ENCODE measurements at regions not wholly inside any gene's neighbourhood (a gene's known extent, or its start where the extent isn't known, plus 50 kb on each side); places are given as distances from the start of the nearest gene placed in this dataset.

GRCh38 chr3:89649431-89649830, 542.0 kb downstream of the EPHA3 start:
- Mint-ChIP-seq H3K4me1 (ENCODE audit: low read depth) (no peaks in the 10 kb centered on the region), H3K27ac (no peak overlapping the region), H3K9me3 (peaks cover 13% of the 10 kb centered on the region), H3K4me3 (no peak overlapping the region), H3K36me3 (ENCODE audit: low read depth) (no peaks in the 10 kb centered on the region), H3K27me3 (ENCODE audit: insufficient read depth) (no peaks in the 10 kb centered on the region)
- DNase-seq (ENCODE audit: low spot score), result no peak
- intact Hi-C loops (cut with micrococcal nuclease), result no loop called here

- intact Hi-C loops (cut with micrococcal nuclease), result no loop called here
- DNase-seq (ENCODE audit: low spot score), result no peak
- Mint-ChIP-seq H3K4me1 (ENCODE audit: low read depth) (no peaks in the 10 kb centered on the region), H3K4me3 (no peak overlapping the region), H3K27ac (no peak overlapping the region), H3K9me3 (peaks cover 21% of the 10 kb centered on the region), H3K36me3 (ENCODE audit: low read depth) (no peaks in the 10 kb centered on the region), H3K27me3 (ENCODE audit: insufficient read depth) (no peaks in the 10 kb centered on the region)
Observed at GRCh38 chr3:89654031-89654430, 546.6 kb downstream of the EPHA3 start.

GRCh38 chr3:89656388-89656787, 549.0 kb downstream of the EPHA3 start:
- H3K9me3 Mint-ChIP-seq, result peaks cover 17% of the 10 kb centered on the region
- no peaks in the 10 kb centered on the region for H3K4me1 Mint-ChIP-seq (ENCODE audit: low read depth)
- no peak overlapping the region for H3K27ac Mint-ChIP-seq
- no peaks in the 10 kb centered on the region for H3K36me3 Mint-ChIP-seq (ENCODE audit: low read depth)
- H3K4me3 Mint-ChIP-seq, result no peak overlapping the region
- no peaks in the 10 kb centered on the region for H3K27me3 Mint-ChIP-seq (ENCODE audit: insufficient read depth)
- DNase-seq (ENCODE audit: low spot score), result no peak
- intact Hi-C loops (cut with micrococcal nuclease), result no loop called here

- peaks cover 8% of the 10 kb centered on the region for H3K9me3 Mint-ChIP-seq
- DNase-seq (ENCODE audit: low spot score), result no peak
- H3K4me3 Mint-ChIP-seq, result no peak overlapping the region
- H3K4me1 Mint-ChIP-seq (ENCODE audit: low read depth), result no peaks in the 10 kb centered on the region
- H3K27ac Mint-ChIP-seq, result no peak overlapping the region
- intact Hi-C loops (cut with micrococcal nuclease), result no loop called here
- no peaks in the 10 kb centered on the region for H3K27me3 Mint-ChIP-seq (ENCODE audit: insufficient read depth)
- H3K36me3 Mint-ChIP-seq (ENCODE audit: low read depth), result no peaks in the 10 kb centered on the region
Observed at GRCh38 chr3:89679686-89680085, 572.3 kb downstream of the EPHA3 start.

- Mint-ChIP-seq H3K4me1 (ENCODE audit: low read depth) (no peaks in the 10 kb centered on the region), H3K27ac (no peak overlapping the region), H3K27me3 (ENCODE audit: insufficient read depth) (no peaks in the 10 kb centered on the region), H3K4me3 (no peak overlapping the region), H3K36me3 (ENCODE audit: low read depth) (no peaks in the 10 kb centered on the region), H3K9me3 (peaks cover 8% of the 10 kb centered on the region)
- intact Hi-C loops (cut with micrococcal nuclease), result no loop called here
- no peak for DNase-seq (ENCODE audit: low spot score)
Observed at GRCh38 chr3:89682556-89682955, 575.1 kb downstream of the EPHA3 start.

GRCh38 chr3:89685731-89686130, 578.3 kb downstream of the EPHA3 start:
- intact Hi-C loops (cut with micrococcal nuclease), result no loop called here
- Mint-ChIP-seq H3K27me3 (ENCODE audit: insufficient read depth) (no peaks in the 10 kb centered on the region), H3K9me3 (no peaks in the 10 kb centered on the region), H3K4me3 (no peak overlapping the region), H3K36me3 (ENCODE audit: low read depth) (no peaks in the 10 kb centered on the region), H3K4me1 (ENCODE audit: low read depth) (no peaks in the 10 kb centered on the region), H3K27ac (no peak overlapping the region)
- DNase-seq (ENCODE audit: low spot score), result no peak

GRCh38 chr3:89690646-89691045, 583.2 kb downstream of the EPHA3 start:
- intact Hi-C loops (cut with micrococcal nuclease), result no loop called here
- no peak overlapping the region for H3K4me3 Mint-ChIP-seq
- H3K27me3 Mint-ChIP-seq (ENCODE audit: insufficient read depth), result no peaks in the 10 kb centered on the region
- no peaks in the 10 kb centered on the region for H3K4me1 Mint-ChIP-seq (ENCODE audit: low read depth)
- no peak for DNase-seq (ENCODE audit: low spot score)
- H3K27ac Mint-ChIP-seq, result no peak overlapping the region
- no peaks in the 10 kb centered on the region for H3K9me3 Mint-ChIP-seq
- no peaks in the 10 kb centered on the region for H3K36me3 Mint-ChIP-seq (ENCODE audit: low read depth)

GRCh38 chr3:89692601-89693000, 585.2 kb downstream of the EPHA3 start:
- H3K27me3 Mint-ChIP-seq (ENCODE audit: insufficient read depth), result no peaks in the 10 kb centered on the region
- H3K36me3 Mint-ChIP-seq (ENCODE audit: low read depth), result no peaks in the 10 kb centered on the region
- DNase-seq (ENCODE audit: low spot score), result no peak
- H3K27ac Mint-ChIP-seq, result no peak overlapping the region
- H3K9me3 Mint-ChIP-seq, result peaks cover 1% of the 10 kb centered on the region
- no peaks in the 10 kb centered on the region for H3K4me1 Mint-ChIP-seq (ENCODE audit: low read depth)
- no peak overlapping the region for H3K4me3 Mint-ChIP-seq
- intact Hi-C loops (cut with micrococcal nuclease), result no loop called here

GRCh38 chr3:89697321-89697916, 590.0 kb downstream of the EPHA3 start:
- Mint-ChIP-seq H3K36me3 (ENCODE audit: low read depth) (no peaks in the 10 kb centered on the region), H3K4me1 (ENCODE audit: low read depth) (no peaks in the 10 kb centered on the region), H3K27me3 (ENCODE audit: insufficient read depth) (no peaks in the 10 kb centered on the region), H3K27ac (no peak overlapping the region), H3K4me3 (no peak overlapping the region), H3K9me3 (peaks cover 24% of the 10 kb centered on the region)
- intact Hi-C loops (cut with micrococcal nuclease), result no loop called here
- no peak for DNase-seq (ENCODE audit: low spot score)

GRCh38 chr3:89698208-89698830, 590.9 kb downstream of the EPHA3 start:
- Mint-ChIP-seq H3K27me3 (ENCODE audit: insufficient read depth) (no peaks in the 10 kb centered on the region), H3K4me1 (ENCODE audit: low read depth) (no peaks in the 10 kb centered on the region), H3K4me3 (no peak overlapping the region), H3K36me3 (ENCODE audit: low read depth) (no peaks in the 10 kb centered on the region), H3K9me3 (peaks cover 30% of the 10 kb centered on the region), H3K27ac (no peak overlapping the region)
- no peak for DNase-seq (ENCODE audit: low spot score)
- intact Hi-C loops (cut with micrococcal nuclease), result no loop called here

GRCh38 chr3:89699229-89699628, 591.8 kb downstream of the EPHA3 start:
- Mint-ChIP-seq H3K9me3 (peaks cover 32% of the 10 kb centered on the region), H3K27ac (no peak overlapping the region), H3K36me3 (ENCODE audit: low read depth) (no peaks in the 10 kb centered on the region), H3K27me3 (ENCODE audit: insufficient read depth) (no peaks in the 10 kb centered on the region), H3K4me1 (ENCODE audit: low read depth) (no peaks in the 10 kb centered on the region), H3K4me3 (no peak overlapping the region)
- intact Hi-C loops (cut with micrococcal nuclease), result no loop called here
- no peak for DNase-seq (ENCODE audit: low spot score)

- no peaks in the 10 kb centered on the region for H3K4me1 Mint-ChIP-seq (ENCODE audit: low read depth)
- H3K4me3 Mint-ChIP-seq, result no peak overlapping the region
- intact Hi-C loops (cut with micrococcal nuclease), result no loop called here
- no peaks in the 10 kb centered on the region for H3K27me3 Mint-ChIP-seq (ENCODE audit: insufficient read depth)
- no peak for DNase-seq (ENCODE audit: low spot score)
- peaks cover 32% of the 10 kb centered on the region for H3K9me3 Mint-ChIP-seq
- no peaks in the 10 kb centered on the region for H3K36me3 Mint-ChIP-seq (ENCODE audit: low read depth)
- H3K27ac Mint-ChIP-seq, result no peak overlapping the region
Observed at GRCh38 chr3:89699771-89700170, 592.4 kb downstream of the EPHA3 start.

- no peak overlapping the region for H3K27ac Mint-ChIP-seq
- DNase-seq (ENCODE audit: low spot score), result no peak
- intact Hi-C loops (cut with micrococcal nuclease), result no loop called here
- H3K4me1 Mint-ChIP-seq (ENCODE audit: low read depth), result no peaks in the 10 kb centered on the region
- no peaks in the 10 kb centered on the region for H3K36me3 Mint-ChIP-seq (ENCODE audit: low read depth)
- H3K27me3 Mint-ChIP-seq (ENCODE audit: insufficient read depth), result no peaks in the 10 kb centered on the region
- H3K4me3 Mint-ChIP-seq, result no peak overlapping the region
- H3K9me3 Mint-ChIP-seq, result peaks cover 32% of the 10 kb centered on the region
Observed at GRCh38 chr3:89702404-89702803, 595.0 kb downstream of the EPHA3 start.

- intact Hi-C loops (cut with micrococcal nuclease), result no loop called here
- Mint-ChIP-seq H3K27ac (no peak overlapping the region), H3K9me3 (peaks cover 12% of the 10 kb centered on the region), H3K27me3 (ENCODE audit: insufficient read depth) (no peaks in the 10 kb centered on the region), H3K4me1 (ENCODE audit: low read depth) (no peaks in the 10 kb centered on the region), H3K4me3 (no peak overlapping the region), H3K36me3 (ENCODE audit: low read depth) (no peaks in the 10 kb centered on the region)
- DNase-seq (ENCODE audit: low spot score), result no peak
Observed at GRCh38 chr3:89713196-89713595, 605.8 kb downstream of the EPHA3 start.
